HG02885 (cell line): ENCODE measurements at regions not wholly inside any gene's neighbourhood (a gene's known extent, or its start where the extent isn't known, plus 50 kb on each side); places are given as distances from the start of the nearest gene placed in this dataset.

Experiments used
- ATAC-seq: cut with Tn5 transposase; IDR thresholded peaks from one replicate; pipeline ENCODE4 v1.9.1; 2021; ENCODE audit warnings: mild to moderate bottlenecking; ENCODE audit not compliant: unreplicated experiment, poor library complexity

DNA sequence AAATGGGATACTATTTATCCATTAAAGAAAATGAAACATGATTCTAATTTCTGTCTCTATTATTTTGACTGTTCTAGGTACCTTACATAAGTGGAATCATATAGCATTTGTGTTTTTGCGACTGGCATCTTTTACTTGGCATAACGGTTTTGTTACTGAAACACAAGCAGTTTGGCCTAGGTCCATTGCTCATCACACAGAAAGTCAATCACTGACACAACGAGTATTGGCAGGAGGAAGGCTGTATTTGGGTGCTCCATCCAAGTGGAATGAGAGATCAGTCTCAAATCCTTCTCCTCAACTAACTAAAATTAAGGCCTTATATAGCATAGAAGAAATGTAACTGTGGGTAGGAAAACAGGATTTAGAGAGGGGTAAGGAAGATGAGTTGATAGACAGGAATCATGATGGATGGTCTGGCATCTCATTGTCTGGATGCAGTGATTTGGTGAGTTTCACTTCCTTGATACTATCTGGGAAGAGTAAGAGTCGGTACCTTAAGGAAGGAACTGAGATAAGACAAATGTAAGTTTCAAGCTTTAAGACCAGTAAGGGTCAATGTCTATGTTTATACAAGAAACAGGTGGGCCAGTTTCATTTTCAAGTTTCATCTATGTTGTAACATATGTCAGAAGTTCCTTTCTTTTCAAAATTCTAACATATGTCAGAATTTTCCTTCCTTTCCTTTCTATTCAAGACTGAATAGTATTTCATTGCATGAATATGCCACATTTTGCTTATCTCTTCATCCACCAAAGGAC, 276.9 kb upstream of the RAB6C start:
- ATAC-seq: no peak

GRCh38 chr2:129705085-129705484, 274.4 kb upstream of the RAB6C start:
- no peak for ATAC-seq

- ATAC-seq: no peak
Observed at GRCh38 chr2:129707800-129708199, 271.7 kb upstream of the RAB6C start.

- ATAC-seq: no peak
Observed at GRCh38 chr2:129708221-129708967, 271.1 kb upstream of the RAB6C start.

GRCh38 chr2:129709001-129709955, 270.2 kb upstream of the RAB6C start:
- no peak for ATAC-seq

GRCh38 chr2:129709956-129710598, 269.4 kb upstream of the RAB6C start:
- no peak for ATAC-seq

GRCh38 chr2:129710670-129711495, 268.6 kb upstream of the RAB6C start:
- no peak for ATAC-seq

DNA sequence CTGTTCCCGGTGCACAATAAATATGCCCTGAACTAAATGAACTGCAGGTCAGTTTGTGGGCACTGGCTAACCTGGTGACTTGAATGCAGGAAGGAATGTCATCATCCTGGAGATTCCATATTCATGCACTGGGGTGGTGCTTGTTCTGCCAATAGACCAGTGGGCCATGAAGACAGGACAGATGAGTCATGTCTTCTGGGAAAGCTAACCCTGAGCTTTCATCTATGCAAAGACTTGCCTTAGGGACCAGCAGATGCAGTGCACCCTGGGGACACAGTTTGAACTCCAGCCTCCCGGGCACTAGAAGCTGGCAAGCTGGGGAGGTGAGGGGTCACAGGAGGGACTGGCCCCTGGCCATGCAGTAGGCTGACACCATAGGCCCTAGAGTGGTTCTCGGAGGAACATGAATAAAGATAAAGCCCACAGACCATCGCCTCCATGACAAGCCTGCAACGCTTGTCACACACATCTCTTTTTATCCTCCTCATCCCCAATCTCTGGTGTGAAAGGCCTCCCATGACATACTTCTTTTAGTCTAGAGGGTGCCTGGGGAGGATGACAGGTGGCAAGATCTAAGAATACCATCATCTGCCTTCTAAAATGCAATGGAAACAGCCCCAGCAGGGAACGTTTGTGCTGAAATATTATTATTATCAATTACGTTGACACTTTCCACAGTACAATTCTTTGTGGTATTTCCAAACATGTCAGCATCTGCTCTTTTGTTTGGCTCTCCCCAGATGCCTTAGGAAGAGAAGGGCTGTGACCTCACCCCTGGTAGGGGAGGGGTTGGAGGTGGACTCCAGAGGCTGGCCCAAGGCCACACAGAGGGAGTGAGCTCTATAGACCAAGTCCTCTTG, 267.4 kb upstream of the RAB6C start:
- ATAC-seq: no peak

GRCh38 chr2:129712676-129712985, 266.8 kb upstream of the RAB6C start:
- no peak for ATAC-seq

GRCh38 chr2:129713337-129713736, 266.1 kb upstream of the RAB6C start:
- ATAC-seq: no peak

DNA sequence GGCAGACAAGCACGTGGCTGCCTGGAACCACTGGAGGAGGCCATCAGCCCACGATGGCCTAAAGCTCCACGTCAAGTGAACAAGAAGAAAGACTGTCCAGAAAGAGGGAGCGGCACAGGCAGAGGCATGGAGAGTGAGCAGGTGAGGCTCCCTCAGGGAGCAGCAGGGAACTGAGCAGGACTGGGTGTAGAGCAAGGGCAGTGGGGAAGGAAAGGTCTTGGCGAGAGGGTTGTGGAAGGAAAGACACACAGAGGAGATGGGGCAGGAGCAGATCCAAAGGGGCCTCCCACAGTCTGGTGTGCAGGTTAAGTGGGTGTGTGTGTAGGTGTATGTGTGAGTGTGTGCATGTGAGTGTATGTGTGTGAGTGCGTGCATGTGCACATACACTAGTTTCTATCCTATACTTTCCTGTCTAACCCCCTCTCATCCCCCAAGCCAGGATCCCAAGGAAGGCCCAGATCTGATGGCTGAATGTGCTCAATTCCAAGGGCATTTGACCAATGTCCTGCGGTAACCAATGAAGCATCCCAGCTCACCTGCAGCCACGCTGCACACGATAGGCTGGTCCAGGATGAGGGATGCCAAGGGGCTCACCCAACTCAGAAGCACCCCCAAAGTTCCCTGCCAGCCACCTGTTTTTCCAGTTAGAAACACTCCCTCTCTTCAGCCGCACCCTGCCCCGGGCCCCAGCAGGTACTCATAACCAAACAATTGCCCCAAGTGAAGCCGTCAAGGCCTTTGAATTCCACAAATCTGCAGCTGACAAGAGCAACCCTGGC, 262.5 kb upstream of the RAB6C start:
- ATAC-seq: no peak

DNA sequence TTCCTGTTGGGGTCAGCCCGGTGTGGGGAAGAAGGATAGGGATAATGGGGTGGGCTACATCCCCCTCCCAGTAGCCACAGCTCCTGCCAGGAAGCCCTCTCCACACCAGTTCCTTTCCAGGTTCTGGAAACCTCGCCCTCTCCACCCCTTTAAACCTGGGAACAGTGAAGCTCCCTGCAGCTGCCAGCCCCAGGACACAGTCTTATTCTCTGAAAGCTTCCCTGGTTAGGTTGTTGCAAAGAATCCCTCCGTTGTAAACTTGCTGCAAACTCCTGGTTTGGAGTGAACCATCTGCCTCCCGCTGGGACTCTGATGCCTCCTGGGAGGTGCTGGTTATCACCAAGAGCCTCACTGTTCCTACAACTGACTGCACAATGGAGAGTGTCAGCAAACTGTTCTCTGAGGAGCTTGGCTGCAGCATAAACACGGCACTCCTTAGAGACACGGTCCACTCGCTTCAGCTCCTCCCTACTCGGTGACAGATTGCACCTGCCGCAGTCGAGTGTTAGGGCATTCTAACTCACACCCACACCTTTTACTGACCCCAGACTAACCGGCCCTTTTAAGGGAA, 261.8 kb upstream of the RAB6C start:
- no peak for ATAC-seq

DNA sequence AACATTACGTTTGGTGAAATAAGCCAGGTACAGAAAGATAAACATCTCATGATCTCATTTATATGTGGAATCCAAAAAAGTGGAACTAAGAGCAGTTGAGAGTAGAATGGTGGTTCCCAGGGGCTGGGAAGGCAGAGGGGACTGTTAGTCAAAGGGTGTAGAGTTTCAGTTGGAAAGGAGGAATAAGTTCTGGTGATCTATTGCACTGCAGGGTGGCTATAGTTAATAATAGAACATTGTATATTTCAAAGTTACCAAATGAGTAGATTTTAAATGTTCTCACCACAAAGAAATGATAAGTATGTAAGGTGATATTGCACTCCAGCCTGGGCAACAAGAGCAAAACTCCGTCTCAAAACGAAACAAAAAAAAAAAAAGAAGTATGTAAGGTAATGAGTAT, 260.1 kb upstream of the RAB6C start:
- no peak for ATAC-seq

DNA sequence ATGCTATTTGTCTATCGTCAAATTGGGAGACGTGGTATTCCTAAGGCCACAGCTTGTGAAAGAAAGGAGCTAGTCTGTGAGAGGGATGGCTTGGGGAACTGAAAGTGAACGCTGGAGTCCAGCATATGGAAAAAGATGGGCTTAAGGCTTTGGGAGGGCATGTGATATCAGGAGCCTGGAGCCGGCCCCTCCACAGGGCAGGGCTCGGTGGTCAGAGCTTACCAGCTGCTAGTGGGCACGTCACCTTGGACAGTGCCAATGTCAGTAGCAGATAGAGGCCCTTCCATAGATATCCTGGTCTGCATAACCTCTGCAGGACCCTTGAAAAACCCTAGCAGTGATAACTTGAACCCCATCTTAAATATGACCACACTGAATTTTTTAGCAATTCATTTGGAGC, 259.1 kb upstream of the RAB6C start:
- no peak for ATAC-seq

DNA sequence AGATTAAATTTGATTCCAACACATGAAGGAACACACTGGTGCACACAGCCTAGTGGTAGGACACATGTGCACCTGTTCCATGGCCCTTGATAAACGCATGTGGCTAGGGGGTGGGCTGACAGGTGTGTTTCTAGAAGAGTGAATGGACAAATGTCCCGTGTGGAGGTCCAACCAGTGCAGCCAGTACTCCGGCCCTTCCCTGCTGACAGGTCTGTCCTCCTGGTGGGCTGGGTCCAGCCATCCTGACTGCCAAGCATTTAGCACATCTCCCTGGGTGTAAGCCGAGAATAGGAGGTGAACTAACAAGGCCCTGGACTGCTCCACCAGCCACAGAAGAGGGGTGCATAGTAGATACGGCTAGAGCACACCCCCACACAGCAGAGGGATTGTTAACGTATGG, 258.7 kb upstream of the RAB6C start:
- ATAC-seq: no peak

- ATAC-seq: no peak
Observed at GRCh38 chr2:129721236-129721635, 258.2 kb upstream of the RAB6C start.

DNA sequence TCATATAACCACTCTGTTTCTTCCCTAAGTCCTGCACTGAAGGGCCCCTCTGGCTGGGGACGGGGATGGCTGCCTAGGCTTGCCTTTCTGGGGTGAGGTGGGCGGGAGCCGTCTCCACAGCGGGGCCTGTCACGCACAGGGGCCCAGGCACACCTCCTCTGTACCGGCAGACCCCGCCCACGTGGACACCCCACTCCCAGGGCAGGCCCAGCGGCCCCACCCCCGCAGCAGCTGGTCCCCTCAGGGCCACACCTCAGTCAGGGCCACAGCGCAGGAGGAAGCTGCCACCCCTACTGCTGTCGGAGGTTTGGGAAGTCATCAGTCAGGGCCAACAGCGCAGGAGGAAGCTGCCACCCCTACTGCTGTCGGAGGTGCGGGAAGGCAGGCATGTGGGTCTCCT, 257.6 kb upstream of the RAB6C start:
- no peak for ATAC-seq
